ENCODE measurements at regions not wholly inside any gene's neighbourhood (a gene's known extent, or its start where the extent isn't known, plus 50 kb on each side); places are given as distances from the start of the nearest gene placed in this dataset.

DNA sequence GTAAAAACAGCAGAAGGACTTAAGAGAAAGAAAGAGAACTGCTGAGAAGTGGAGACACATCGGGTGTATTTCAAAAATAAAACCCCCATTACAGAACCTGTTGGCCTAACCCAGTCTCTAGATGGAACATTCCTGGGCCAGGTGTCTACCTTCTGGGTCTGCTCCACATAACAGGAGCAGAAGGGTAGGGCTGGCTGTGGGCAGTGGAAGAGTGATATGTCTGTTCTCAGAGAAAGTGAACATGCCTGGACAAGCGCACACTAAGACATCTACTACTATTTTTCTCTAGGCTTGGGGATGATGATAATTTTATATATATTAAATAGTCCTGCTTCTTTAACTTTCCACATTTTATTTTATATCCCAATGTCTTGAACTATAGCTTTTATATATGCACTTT, 267.1 kb downstream of the TBC1D4 start:
- TF ChIP-seq SIX1 (CRISPR knock-in tag; IDR thresholded peaks at IDR 0.05; ENCODE audit: borderline replicate concordance) (no peak), ZSCAN22 (CRISPR knock-in tag; IDR thresholded peaks at IDR 0.05) (no peak), SMC3 (IDR thresholded peaks at IDR 0.05; ENCODE audit: low read length) (no peak), CHD4 (IDR thresholded peaks at IDR 0.05; ENCODE audit: borderline replicate concordance, low read length) (no peak), HCFC1 (IDR thresholded peaks at IDR 0.05; ENCODE audit: low read depth, low read length) (no peak), CBX5 (CRISPR knock-in tag; IDR thresholded peaks at IDR 0.05; ENCODE audit: borderline replicate concordance) (no peak), HMG20B (CRISPR knock-in tag; conservative IDR thresholded peaks at IDR 0.05) (no peak), KDM5A (IDR thresholded peaks at IDR 0.05; ENCODE audit: borderline replicate concordance, low read length) (no peak), ATF7-NPFF (CRISPR knock-in tag; IDR thresholded peaks at IDR 0.05; ENCODE audit: low read depth) (no peak), ARNTL (CRISPR knock-in tag; IDR thresholded peaks at IDR 0.05) (no peak), ZNF629 (CRISPR knock-in tag; conservative IDR thresholded peaks at IDR 0.05) (no peak)
- TF ChIP-seq, protein P1, sequence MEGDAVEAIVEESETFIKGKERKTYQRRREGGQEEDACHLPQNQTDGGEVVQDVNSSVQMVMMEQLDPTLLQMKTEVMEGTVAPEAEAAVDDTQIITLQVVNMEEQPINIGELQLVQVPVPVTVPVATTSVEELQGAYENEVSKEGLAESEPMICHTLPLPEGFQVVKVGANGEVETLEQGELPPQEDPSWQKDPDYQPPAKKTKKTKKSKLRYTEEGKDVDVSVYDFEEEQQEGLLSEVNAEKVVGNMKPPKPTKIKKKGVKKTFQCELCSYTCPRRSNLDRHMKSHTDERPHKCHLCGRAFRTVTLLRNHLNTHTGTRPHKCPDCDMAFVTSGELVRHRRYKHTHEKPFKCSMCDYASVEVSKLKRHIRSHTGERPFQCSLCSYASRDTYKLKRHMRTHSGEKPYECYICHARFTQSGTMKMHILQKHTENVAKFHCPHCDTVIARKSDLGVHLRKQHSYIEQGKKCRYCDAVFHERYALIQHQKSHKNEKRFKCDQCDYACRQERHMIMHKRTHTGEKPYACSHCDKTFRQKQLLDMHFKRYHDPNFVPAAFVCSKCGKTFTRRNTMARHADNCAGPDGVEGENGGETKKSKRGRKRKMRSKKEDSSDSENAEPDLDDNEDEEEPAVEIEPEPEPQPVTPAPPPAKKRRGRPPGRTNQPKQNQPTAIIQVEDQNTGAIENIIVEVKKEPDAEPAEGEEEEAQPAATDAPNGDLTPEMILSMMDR (CRISPR knock-in tag; IDR thresholded peaks at IDR 0.05): no peak
- TF ChIP-seq, protein P2, sequence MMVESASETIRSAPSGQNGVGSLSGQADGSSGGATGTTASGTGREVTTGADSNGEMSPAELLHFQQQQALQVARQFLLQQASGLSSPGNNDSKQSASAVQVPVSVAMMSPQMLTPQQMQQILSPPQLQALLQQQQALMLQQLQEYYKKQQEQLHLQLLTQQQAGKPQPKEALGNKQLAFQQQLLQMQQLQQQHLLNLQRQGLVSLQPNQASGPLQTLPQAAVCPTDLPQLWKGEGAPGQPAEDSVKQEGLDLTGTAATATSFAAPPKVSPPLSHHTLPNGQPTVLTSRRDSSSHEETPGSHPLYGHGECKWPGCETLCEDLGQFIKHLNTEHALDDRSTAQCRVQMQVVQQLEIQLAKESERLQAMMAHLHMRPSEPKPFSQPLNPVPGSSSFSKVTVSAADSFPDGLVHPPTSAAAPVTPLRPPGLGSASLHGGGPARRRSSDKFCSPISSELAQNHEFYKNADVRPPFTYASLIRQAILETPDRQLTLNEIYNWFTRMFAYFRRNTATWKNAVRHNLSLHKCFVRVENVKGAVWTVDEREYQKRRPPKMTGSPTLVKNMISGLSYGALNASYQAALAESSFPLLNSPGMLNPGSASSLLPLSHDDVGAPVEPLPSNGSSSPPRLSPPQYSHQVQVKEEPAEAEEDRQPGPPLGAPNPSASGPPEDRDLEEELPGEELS (CRISPR knock-in tag; IDR thresholded peaks at IDR 0.05): no peak
